GM11168 (cell line): ENCODE measurements at regions not wholly inside any gene's neighbourhood (a gene's known extent, or its start where the extent isn't known, plus 50 kb on each side); places are given as distances from the start of the nearest gene placed in this dataset.

Experiments used
- in situ Hi-C: fragments of 300-500 bp; cut with MboI; formaldehyde crosslinking; loops from one replicate; pipeline ENCODE4 v1.12.0; 2022; ENCODE audit warnings: low sequenced_read_pairs; ENCODE audit not compliant: unreplicated experiment

DNA sequence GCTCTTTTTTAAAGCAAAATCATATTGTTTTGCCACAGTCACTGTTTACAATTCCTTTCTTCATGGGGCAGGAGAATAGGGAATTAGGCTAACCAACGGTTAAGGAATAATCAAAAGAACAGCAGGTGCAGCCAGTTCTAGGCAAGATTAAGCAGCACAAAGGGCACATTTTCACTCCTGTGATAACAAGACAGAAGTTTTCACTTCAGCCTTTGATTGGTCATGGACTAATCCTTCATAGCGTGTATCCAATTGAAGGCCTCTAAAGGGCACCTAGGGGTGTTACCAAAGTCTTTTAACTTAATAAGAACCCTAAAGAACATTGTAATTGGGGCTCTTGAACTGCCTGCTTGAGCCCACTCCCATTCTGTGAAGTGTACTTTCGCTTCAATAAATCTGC lies 206.9 kb upstream of the AMIGO2 start:
- in situ Hi-C loops, result no loop called here
